GM10266 (cell line): ENCODE measurements at regions not wholly inside any gene's neighbourhood (a gene's known extent, or its start where the extent isn't known, plus 50 kb on each side); places are given as distances from the start of the nearest gene placed in this dataset.

Source experiments
- DNase-seq: peaks from one replicate; pipeline ENCODE4 v3.0.0; 2012; ENCODE audit errors: extremely low spot score
- TF ChIP-seq, protein P1 (sequence below): IDR thresholded peaks from 2 replicates; pipeline ENCODE4 v1.5.1; 2012; ENCODE audit warnings: mild to moderate bottlenecking, low read depth; ENCODE audit not compliant: control insufficient read depth, insufficient read depth; ENCODE audit errors: missing control alignments

DNA sequence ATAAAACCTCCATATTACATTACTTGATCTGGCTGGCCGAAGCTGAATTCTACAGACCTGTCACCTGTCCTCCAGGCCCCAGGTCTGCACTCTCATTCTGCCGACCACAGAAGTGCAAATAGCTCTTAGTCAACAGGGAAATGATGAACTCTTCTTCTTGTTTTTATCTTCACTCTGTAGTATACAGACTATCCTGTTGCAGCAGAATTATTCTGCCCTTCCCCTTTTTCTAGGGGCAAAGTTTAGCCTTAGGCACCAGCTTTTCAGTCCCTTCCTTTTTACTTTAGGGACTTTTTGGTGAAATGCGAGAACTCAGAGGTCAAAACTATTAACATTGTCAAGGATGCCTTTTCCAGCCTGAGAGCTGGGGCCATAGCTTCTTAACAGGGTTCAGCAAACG lies 229.6 kb upstream of the EGLN3 start:
- no peak for DNase-seq
- TF ChIP-seq, protein P1, sequence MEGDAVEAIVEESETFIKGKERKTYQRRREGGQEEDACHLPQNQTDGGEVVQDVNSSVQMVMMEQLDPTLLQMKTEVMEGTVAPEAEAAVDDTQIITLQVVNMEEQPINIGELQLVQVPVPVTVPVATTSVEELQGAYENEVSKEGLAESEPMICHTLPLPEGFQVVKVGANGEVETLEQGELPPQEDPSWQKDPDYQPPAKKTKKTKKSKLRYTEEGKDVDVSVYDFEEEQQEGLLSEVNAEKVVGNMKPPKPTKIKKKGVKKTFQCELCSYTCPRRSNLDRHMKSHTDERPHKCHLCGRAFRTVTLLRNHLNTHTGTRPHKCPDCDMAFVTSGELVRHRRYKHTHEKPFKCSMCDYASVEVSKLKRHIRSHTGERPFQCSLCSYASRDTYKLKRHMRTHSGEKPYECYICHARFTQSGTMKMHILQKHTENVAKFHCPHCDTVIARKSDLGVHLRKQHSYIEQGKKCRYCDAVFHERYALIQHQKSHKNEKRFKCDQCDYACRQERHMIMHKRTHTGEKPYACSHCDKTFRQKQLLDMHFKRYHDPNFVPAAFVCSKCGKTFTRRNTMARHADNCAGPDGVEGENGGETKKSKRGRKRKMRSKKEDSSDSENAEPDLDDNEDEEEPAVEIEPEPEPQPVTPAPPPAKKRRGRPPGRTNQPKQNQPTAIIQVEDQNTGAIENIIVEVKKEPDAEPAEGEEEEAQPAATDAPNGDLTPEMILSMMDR, result no peak

DNA sequence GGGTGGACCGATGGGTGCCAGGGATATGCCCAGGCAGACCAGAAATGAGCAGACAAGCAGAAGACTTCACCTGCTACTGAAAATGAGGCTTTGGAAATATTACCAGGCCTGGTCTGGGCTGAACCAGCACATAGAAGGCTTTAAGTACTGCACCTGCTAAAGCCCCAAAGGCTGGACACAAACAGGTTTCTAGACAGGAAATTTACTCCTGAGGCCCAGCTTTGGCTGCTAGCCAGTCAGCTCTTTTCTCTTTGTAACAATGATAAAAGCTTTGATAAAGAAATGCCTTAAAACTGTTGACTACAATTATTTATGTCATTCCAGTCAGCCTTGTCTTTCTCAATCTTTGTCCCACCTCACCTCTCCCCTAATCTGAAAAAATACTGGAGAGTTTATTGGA lies 228.9 kb upstream of the EGLN3 start:
- no peak for DNase-seq
- TF ChIP-seq, protein P1, result no peak

DNA sequence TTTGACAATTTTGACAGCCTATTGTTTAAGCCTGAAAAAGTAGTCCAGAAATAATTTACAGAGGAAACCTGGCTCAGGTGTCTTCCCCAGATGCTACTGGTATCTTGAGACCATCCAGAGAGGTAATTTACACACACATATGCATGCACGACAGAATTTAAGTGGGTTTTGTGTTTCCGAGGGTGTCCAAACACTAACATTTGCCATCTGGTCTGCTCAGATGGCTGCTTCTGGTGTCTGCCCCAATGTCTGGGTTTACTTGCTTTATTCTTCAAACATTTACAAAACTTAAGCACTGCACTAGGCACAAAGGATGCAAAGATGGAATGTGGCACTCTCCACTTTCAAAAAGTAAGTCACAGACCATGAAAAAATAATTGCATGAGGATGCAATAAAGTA lies 226.6 kb upstream of the EGLN3 start:
- TF ChIP-seq, protein P1, result no peak
- DNase-seq, result no peak

DNA sequence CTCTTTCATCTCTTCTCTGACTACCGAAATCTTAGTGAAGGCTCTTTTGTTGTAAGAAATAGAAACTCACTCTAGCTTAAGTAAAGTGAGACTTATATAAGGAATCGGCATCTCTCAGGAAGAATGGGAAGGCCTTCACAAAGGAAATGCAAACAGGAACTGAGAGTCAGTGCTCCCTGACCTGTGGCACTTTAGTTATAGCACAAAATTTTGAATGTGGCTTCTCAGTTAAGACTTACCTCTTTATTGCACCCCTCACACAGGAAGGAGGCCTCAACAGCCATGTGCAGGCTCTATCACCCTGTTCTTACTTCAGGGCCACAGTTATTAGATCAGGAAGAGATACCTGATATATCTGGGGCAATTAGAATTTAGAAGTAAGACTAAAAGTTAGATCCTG lies 224.7 kb upstream of the EGLN3 start:
- TF ChIP-seq, protein P1, result no peak
- DNase-seq, result no peak

DNA sequence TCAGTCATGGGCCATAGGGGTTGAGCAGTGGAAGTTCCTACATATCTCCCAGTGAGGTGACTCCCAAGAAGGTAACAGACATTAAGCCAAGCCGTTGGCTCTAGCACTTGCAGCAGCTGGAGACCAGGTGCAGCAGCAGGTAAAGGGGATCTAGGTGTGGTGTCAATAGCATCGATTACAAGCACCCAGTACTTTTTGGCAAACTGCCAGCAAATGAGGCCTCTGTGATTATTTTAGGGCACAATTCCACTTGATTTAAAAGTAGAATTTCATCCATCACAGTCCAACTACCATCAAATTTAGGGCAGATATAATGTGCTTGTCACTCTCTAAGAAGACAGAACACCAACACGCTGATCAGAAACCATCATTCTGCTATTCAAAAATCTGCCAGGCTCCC lies 224.1 kb upstream of the EGLN3 start:
- no peak for DNase-seq
- TF ChIP-seq, protein P1, result no peak

DNA sequence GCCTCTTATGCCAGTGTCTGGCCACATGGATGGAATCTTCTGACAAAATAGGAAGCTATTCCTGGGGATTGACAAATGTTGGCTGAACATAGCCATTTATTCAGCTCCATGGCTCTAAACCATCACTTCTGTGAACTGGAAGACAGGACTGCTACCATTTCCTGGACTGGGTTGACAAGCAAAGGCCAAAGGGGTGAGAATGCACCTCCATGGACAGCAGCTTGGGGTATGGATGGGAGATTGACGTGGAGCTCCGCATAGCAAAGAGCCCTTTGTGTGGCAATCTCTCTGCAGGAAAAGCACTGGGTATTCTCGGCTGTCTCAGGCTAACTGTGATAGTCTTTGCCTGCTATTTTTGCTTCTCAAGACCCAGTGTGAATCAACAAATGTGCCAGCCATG lies 223.0 kb upstream of the EGLN3 start:
- TF ChIP-seq, protein P1, result no peak
- no peak for DNase-seq

DNA sequence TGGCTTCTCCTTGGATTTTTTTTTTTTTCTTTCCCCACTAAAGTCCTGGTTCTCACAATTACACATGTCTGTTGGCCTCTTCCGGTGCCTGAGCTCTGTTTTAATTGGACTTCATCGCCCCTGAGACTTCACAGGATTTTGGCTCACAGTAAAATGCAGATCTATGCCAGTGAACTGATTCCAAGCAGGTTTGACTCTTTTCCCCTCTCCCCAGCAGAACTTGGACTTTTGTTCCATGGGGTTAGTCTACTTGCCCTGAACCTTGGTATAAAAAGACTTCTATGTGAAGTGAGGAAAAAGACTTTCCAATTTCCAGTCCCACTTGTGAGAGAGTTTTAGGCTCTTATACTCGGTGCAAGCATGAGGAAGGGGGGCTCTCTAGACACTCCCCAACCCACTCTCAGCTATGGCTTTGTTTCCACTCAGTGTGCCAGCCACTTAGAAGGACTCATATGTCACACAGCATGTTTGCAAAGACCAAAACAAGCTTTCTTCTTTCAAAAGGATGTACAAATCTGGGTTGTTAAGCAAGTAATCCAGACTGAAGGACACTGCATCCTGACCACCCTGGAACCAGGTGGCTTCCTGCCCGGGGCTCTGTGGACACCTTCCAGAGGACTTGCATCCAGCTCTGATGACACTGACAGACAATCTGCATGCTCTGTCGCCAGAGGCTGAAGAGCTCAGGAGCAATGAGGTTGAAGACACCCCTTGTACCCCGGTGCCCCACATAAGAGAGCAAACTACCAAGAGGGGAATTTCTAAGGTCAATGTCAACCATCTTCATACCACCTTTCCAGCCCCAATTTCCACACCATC lies 221.9 kb upstream of the EGLN3 start:
- TF ChIP-seq, protein P1, result no peak
- DNase-seq, result no peak
